ENCODE measurements at regions not wholly inside any gene's neighbourhood (a gene's known extent, or its start where the extent isn't known, plus 50 kb on each side); places are given as distances from the start of the nearest gene placed in this dataset.

GRCh38 chr2:67524777-67525176 is 127.6 kb downstream of the ETAA1 start (continued):
- TF ChIP-seq FUBP1 (CRISPR knock-in tag; IDR thresholded peaks at IDR 0.05; ENCODE audit: borderline replicate concordance) (no peak), SOX6 (IDR thresholded peaks at IDR 0.05) (no peak), SOX6 (CRISPR knock-in tag; IDR thresholded peaks at IDR 0.05) (no peak), ZHX1 (CRISPR knock-in tag; IDR thresholded peaks at IDR 0.05; ENCODE audit: low read depth) (no peak)

- H3K4me2 ChIP-seq (ENCODE audit: low read depth, low read length): no peak overlapping the region
- no TSS peak for BruUV-seq (replicated peaks)
- H3K36me3 ChIP-seq (replicated peaks in 1 of 2; ENCODE audit: control insufficient read depth in 1 of 2, insufficient read depth in 2 of 2, low read length in 2 of 2): no peaks in the 10 kb centered on the region
- H3K9ac ChIP-seq (ENCODE audit: insufficient read depth, low read depth, low read length): no peak overlapping the region
- in situ Hi-C loops (cut with HindIII; ENCODE audit: extremely low pct_ligation_motif_present, low pct_unique_long_range_greater_than_20kb) (no loop called here), intact Hi-C loops (cut with micrococcal nuclease; ENCODE audit: unreplicated experiment) (no loop called here)
- POLR2A ChIA-PET: no interaction called here
- H3K79me2 ChIP-seq (ENCODE audit: insufficient read depth, low read length): no peaks in the 10 kb centered on the region
- H4K20me1 ChIP-seq (ENCODE audit: insufficient read depth, low read length): no peaks in the 10 kb centered on the region
- no peak for TF ChIP-seq MIER3 (CRISPR knock-in tag; IDR thresholded peaks at IDR 0.05; ENCODE audit: borderline replicate concordance)
- TF ChIP-seq CEBPB (IDR thresholded peaks at IDR 0.05; ENCODE audit: borderline replicate concordance, low read depth, low read length): peak; percentile 91
- no peak for TF ChIP-seq ZNF740 (CRISPR knock-in tag; IDR thresholded peaks at IDR 0.05)
- CTCF ChIA-PET (ENCODE audit: low intra/inter-chr PET ratio, low total read pairs): no interaction called here
- peaks cover 36% of the 10 kb centered on the region for H3K9me3 ChIP-seq (ENCODE audit: low read length)
- H3K27ac ChIP-seq (ENCODE audit: extremely low read length, insufficient read depth, low read length): no peak overlapping the region
- H3K4me1 ChIP-seq (ENCODE audit: insufficient read depth, low read length): no peaks in the 10 kb centered on the region
- H2AFZ ChIP-seq (ENCODE audit: low read length): no peak overlapping the region
- DNase-seq (ENCODE audit: low spot score) (no peak), FAIRE-seq (no peak), ATAC-seq (no peak)
- no peak overlapping the region for H3K4me3 ChIP-seq (replicated peaks in 1 of 3; ENCODE audit: insufficient read depth in 1 of 3, low read depth in 2 of 3, low read length in 3 of 3)
- no peaks in the 10 kb centered on the region for H3K27me3 ChIP-seq (ENCODE audit: control insufficient read depth in 1 of 2, insufficient read depth in 2 of 2, low read length in 2 of 2)
- 8% methylated on average over 4 of the region's 4 CpGs for WGBS (ENCODE audit: low lambda C conversion rate)
These were observed 129.2 kb downstream of the ETAA1 start for GRCh38 chr2:67526283-67526682.
